ENCODE measurements at regions not wholly inside any gene's neighbourhood (a gene's known extent, or its start where the extent isn't known, plus 50 kb on each side); places are given as distances from the start of the nearest gene placed in this dataset.

GRCh38 chr5:17888155-17888554 is 253.9 kb downstream of the TAF11L14 start:
- Mint-ChIP-seq H3K9me3 (peaks cover 9 to 15% of the 10 kb centered on the region in 2 donors), H3K27ac (no peak overlapping the region), H3K27me3 (ENCODE audit: low read depth) (no peaks in the 10 kb centered on the region), H3K36me3 (ENCODE audit: insufficient read depth in 2 of 2) (peaks cover 0 to 5% of the 10 kb centered on the region in 2 donors), H3K4me1 (ENCODE audit: low read depth) (no peaks in the 10 kb centered on the region), H3K4me3 (no peak overlapping the region)
- no peak for DNase-seq
- ATAC-seq (replicated peaks in 1 of 2): no peak

- H3K27ac Mint-ChIP-seq: no peak overlapping the region
- no peaks in the 10 kb centered on the region for H3K27me3 Mint-ChIP-seq (ENCODE audit: low read depth)
- H3K4me3 Mint-ChIP-seq: no peak overlapping the region
- no peaks in the 10 kb centered on the region for H3K4me1 Mint-ChIP-seq (ENCODE audit: low read depth)
- ATAC-seq (replicated peaks in 1 of 2): no peak
- peaks cover 0 to 2% of the 10 kb centered on the region in 2 donors for H3K36me3 Mint-ChIP-seq (ENCODE audit: insufficient read depth in 2 of 2)
- H3K9me3 Mint-ChIP-seq: peaks cover 9 to 10% of the 10 kb centered on the region in 2 donors
- DNase-seq: no peak
These were observed 256.2 kb downstream of the TAF11L14 start for GRCh38 chr5:17890501-17890900.

- H3K4me1 Mint-ChIP-seq (ENCODE audit: low read depth): no peaks in the 10 kb centered on the region
- DNase-seq: no peak
- H3K36me3 Mint-ChIP-seq (ENCODE audit: insufficient read depth in 2 of 2): peaks cover 0 to 1% of the 10 kb centered on the region in 2 donors
- peaks cover 8 to 10% of the 10 kb centered on the region in 2 donors for H3K9me3 Mint-ChIP-seq
- ATAC-seq (replicated peaks in 1 of 2): no peak
- no peak overlapping the region for H3K4me3 Mint-ChIP-seq
- H3K27me3 Mint-ChIP-seq (ENCODE audit: low read depth): no peaks in the 10 kb centered on the region
- no peak overlapping the region for H3K27ac Mint-ChIP-seq
These were observed 257.6 kb downstream of the TAF11L14 start for GRCh38 chr5:17891881-17892280.

GRCh38 chr5:17893026-17893635 is 258.9 kb downstream of the TAF11L14 start:
- H3K27me3 Mint-ChIP-seq (ENCODE audit: low read depth): no peaks in the 10 kb centered on the region
- peaks cover 6 to 13% of the 10 kb centered on the region in 2 donors for H3K9me3 Mint-ChIP-seq
- no peaks in the 10 kb centered on the region for H3K36me3 Mint-ChIP-seq (ENCODE audit: insufficient read depth in 2 of 2)
- H3K4me1 Mint-ChIP-seq (ENCODE audit: low read depth): no peaks in the 10 kb centered on the region
- DNase-seq (no peak), ATAC-seq (replicated peaks in 1 of 2) (no peak)
- H3K27ac Mint-ChIP-seq: no peak overlapping the region
- H3K4me3 Mint-ChIP-seq: no peak overlapping the region

GRCh38 chr5:17895288-17896033 is 261.2 kb downstream of the TAF11L14 start:
- peaks cover 6 to 15% of the 10 kb centered on the region in 2 donors for H3K9me3 Mint-ChIP-seq

GRCh38 chr5:17896605-17897004 is 262.3 kb downstream of the TAF11L14 start:
- DNase-seq: no peak
- H3K27ac Mint-ChIP-seq: no peak overlapping the region
- H3K27me3 Mint-ChIP-seq (ENCODE audit: low read depth): no peaks in the 10 kb centered on the region
- H3K4me3 Mint-ChIP-seq: no peak overlapping the region
- ATAC-seq (replicated peaks in 1 of 2): no peak
- H3K4me1 Mint-ChIP-seq (ENCODE audit: low read depth): no peaks in the 10 kb centered on the region
- peaks cover 12 to 13% of the 10 kb centered on the region in 2 donors for H3K9me3 Mint-ChIP-seq
- H3K36me3 Mint-ChIP-seq (ENCODE audit: insufficient read depth in 2 of 2): peaks cover 0 to 2% of the 10 kb centered on the region in 2 donors

More at GRCh38 chr5:17895288-17896033, 261.2 kb downstream of the TAF11L14 start:
- H3K27me3 Mint-ChIP-seq (ENCODE audit: low read depth): no peaks in the 10 kb centered on the region
- DNase-seq (no peak), ATAC-seq (replicated peaks in 1 of 2) (no peak)
- no peak overlapping the region for H3K27ac Mint-ChIP-seq
- no peaks in the 10 kb centered on the region for H3K4me1 Mint-ChIP-seq (ENCODE audit: low read depth)
- no peak overlapping the region for H3K4me3 Mint-ChIP-seq
- H3K36me3 Mint-ChIP-seq (ENCODE audit: insufficient read depth in 2 of 2): no peaks in the 10 kb centered on the region

- no peak for DNase-seq
- Mint-ChIP-seq H3K27me3 (ENCODE audit: low read depth) (no peaks in the 10 kb centered on the region), H3K27ac (no peak overlapping the region), H3K4me1 (ENCODE audit: low read depth) (no peaks in the 10 kb centered on the region), H3K9me3 (peaks cover 8 to 10% of the 10 kb centered on the region in 2 donors), H3K36me3 (ENCODE audit: insufficient read depth in 2 of 2) (peaks cover 0 to 2% of the 10 kb centered on the region in 2 donors), H3K4me3 (no peak overlapping the region)
- ATAC-seq (replicated peaks in 1 of 2): no peak
These were observed 263.5 kb downstream of the TAF11L14 start for GRCh38 chr5:17897776-17898175.

- peaks cover 8 to 10% of the 10 kb centered on the region in 2 donors for H3K9me3 Mint-ChIP-seq
- peaks cover 0 to 2% of the 10 kb centered on the region in 2 donors for H3K36me3 Mint-ChIP-seq (ENCODE audit: insufficient read depth in 2 of 2)
These were observed 264.5 kb downstream of the TAF11L14 start for GRCh38 chr5:17898766-17899165.

GRCh38 chr5:17907094-17907493 is 272.8 kb downstream of the TAF11L14 start:
- DNase-seq: no peak
- no peak overlapping the region for H3K27ac Mint-ChIP-seq
- peaks cover 4 to 8% of the 10 kb centered on the region in 2 donors for H3K9me3 Mint-ChIP-seq
- no peaks in the 10 kb centered on the region for H3K27me3 Mint-ChIP-seq (ENCODE audit: low read depth)
- no peaks in the 10 kb centered on the region for H3K4me1 Mint-ChIP-seq (ENCODE audit: low read depth)
- H3K4me3 Mint-ChIP-seq: no peak overlapping the region
- H3K36me3 Mint-ChIP-seq (ENCODE audit: insufficient read depth in 2 of 2): no peaks in the 10 kb centered on the region
- no peak for ATAC-seq (replicated peaks in 1 of 2)

More at GRCh38 chr5:17898766-17899165, 264.5 kb downstream of the TAF11L14 start:
- no peak for DNase-seq
- H3K4me1 Mint-ChIP-seq (ENCODE audit: low read depth): no peaks in the 10 kb centered on the region
- H3K27me3 Mint-ChIP-seq (ENCODE audit: low read depth): no peaks in the 10 kb centered on the region
- no peak overlapping the region for H3K4me3 Mint-ChIP-seq
- no peak overlapping the region for H3K27ac Mint-ChIP-seq
- ATAC-seq (replicated peaks in 1 of 2): no peak

GRCh38 chr5:17910318-17910717 is 276.1 kb downstream of the TAF11L14 start:
- H3K36me3 Mint-ChIP-seq (ENCODE audit: insufficient read depth in 2 of 2): no peaks in the 10 kb centered on the region
- ATAC-seq (replicated peaks in 1 of 2) (no peak), DNase-seq (no peak)
- H3K4me1 Mint-ChIP-seq (ENCODE audit: low read depth): no peaks in the 10 kb centered on the region
- no peaks in the 10 kb centered on the region for H3K27me3 Mint-ChIP-seq (ENCODE audit: low read depth)
- H3K4me3 Mint-ChIP-seq: no peak overlapping the region
- peaks cover 4 to 10% of the 10 kb centered on the region in 2 donors for H3K9me3 Mint-ChIP-seq
- no peak overlapping the region for H3K27ac Mint-ChIP-seq

- Mint-ChIP-seq H3K4me1 (ENCODE audit: low read depth) (no peaks in the 10 kb centered on the region), H3K36me3 (ENCODE audit: insufficient read depth in 2 of 2) (peaks cover 0 to 2% of the 10 kb centered on the region in 2 donors), H3K27ac (no peak overlapping the region), H3K27me3 (ENCODE audit: low read depth) (no peaks in the 10 kb centered on the region), H3K4me3 (no peak overlapping the region), H3K9me3 (peaks cover 7 to 13% of the 10 kb centered on the region in 2 donors)
- DNase-seq (no peak), ATAC-seq (replicated peaks in 1 of 2) (no peak)
These were observed 278.5 kb downstream of the TAF11L14 start for GRCh38 chr5:17912794-17913193.

GRCh38 chr5:17916446-17916845 is 282.2 kb downstream of the TAF11L14 start:
- Mint-ChIP-seq H3K4me3 (no peak overlapping the region), H3K36me3 (ENCODE audit: insufficient read depth in 2 of 2) (peaks cover 0 to 2% of the 10 kb centered on the region in 2 donors), H3K27me3 (ENCODE audit: low read depth) (no peaks in the 10 kb centered on the region), H3K27ac (no peak overlapping the region), H3K9me3 (peaks cover 7 to 14% of the 10 kb centered on the region in 2 donors), H3K4me1 (ENCODE audit: low read depth) (no peaks in the 10 kb centered on the region)
- ATAC-seq (replicated peaks in 1 of 2) (no peak), DNase-seq (no peak)

GRCh38 chr5:17917465-17917864 is 283.2 kb downstream of the TAF11L14 start:
- H3K27me3 Mint-ChIP-seq (ENCODE audit: low read depth): no peaks in the 10 kb centered on the region

More at GRCh38 chr5:17917465-17917864, 283.2 kb downstream of the TAF11L14 start:
- Mint-ChIP-seq H3K36me3 (ENCODE audit: insufficient read depth in 2 of 2) (peaks cover 0 to 2% of the 10 kb centered on the region in 2 donors), H3K4me3 (no peak overlapping the region), H3K27ac (no peak overlapping the region), H3K4me1 (ENCODE audit: low read depth) (no peaks in the 10 kb centered on the region), H3K9me3 (peaks cover 9 to 14% of the 10 kb centered on the region in 2 donors)
- no peak for ATAC-seq (replicated peaks in 1 of 2)
- DNase-seq: no peak

Measured in activated T-cell treated with anti-CD3 and anti-CD28 coated beads, Interleukin-2, amount 50 U/mL, for 72 hours (primary cell).